Cardiac fibroblast (primary cell): ENCODE measurements at regions not wholly inside any gene's neighbourhood (a gene's known extent, or its start where the extent isn't known, plus 50 kb on each side); places are given as distances from the start of the nearest gene placed in this dataset.
"Not testable (repeated sequence)": the region's sequence is repeated elsewhere in the genome, so short reads cannot be mapped to it uniquely, and the experiment has no call there.

ENCODE experiments used
- DNase-seq, 2 donors: peaks; one replicate each; pipeline versions ENCODE4 v3.0.0 to v3.0.0-alpha.2; 2010; ENCODE audit warnings: low read depth in 2 of 2
- H3K4me3 ChIP-seq, 2 donors: replicated peaks in 1 of 2; 1 replicate in 1 of 2; 2 replicates in 1 of 2; pipeline ENCODE4 v1.5.1; 2011; ENCODE audit warnings: low read depth in 2 of 2, low read length in 2 of 2, mild to moderate bottlenecking in 2 of 2, moderate library complexity in 1 of 2
- TF ChIP-seq, protein P1 (sequence below): IDR thresholded peaks from one replicate; pipeline ENCODE4 v1.5.1; 2011; ENCODE audit warnings: low read depth, mild to moderate bottlenecking, low read length, inconsistent platforms

DNA sequence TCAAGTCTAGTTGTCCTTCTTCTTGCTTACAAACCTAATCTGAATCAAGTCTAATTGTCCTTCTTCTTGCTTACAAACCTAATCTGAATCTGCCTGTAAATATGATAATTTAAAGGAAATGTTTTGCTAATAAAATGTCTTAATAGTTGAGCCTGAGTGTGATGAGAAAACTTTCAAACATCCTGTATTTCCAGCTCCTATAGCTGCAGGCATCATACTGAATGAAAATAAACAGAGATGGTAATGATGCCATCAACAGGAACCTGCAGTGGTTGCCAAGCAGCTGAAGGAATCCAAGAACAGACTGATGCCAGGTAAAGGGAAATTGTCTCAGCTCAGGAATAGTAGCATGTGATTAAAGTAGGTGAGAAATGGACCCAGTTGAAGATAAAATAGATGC, 156.1 kb upstream of the IRS4 start:
- no peak for DNase-seq
- TF ChIP-seq, protein P1, sequence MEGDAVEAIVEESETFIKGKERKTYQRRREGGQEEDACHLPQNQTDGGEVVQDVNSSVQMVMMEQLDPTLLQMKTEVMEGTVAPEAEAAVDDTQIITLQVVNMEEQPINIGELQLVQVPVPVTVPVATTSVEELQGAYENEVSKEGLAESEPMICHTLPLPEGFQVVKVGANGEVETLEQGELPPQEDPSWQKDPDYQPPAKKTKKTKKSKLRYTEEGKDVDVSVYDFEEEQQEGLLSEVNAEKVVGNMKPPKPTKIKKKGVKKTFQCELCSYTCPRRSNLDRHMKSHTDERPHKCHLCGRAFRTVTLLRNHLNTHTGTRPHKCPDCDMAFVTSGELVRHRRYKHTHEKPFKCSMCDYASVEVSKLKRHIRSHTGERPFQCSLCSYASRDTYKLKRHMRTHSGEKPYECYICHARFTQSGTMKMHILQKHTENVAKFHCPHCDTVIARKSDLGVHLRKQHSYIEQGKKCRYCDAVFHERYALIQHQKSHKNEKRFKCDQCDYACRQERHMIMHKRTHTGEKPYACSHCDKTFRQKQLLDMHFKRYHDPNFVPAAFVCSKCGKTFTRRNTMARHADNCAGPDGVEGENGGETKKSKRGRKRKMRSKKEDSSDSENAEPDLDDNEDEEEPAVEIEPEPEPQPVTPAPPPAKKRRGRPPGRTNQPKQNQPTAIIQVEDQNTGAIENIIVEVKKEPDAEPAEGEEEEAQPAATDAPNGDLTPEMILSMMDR: no peak
- H3K4me3 ChIP-seq: no peak overlapping the region

GRCh38 chrX:108875548-108875947, 139.2 kb upstream of the IRS4 start:
- no peak overlapping the region for H3K4me3 ChIP-seq
- DNase-seq: no peak
- TF ChIP-seq, protein P1: no peak

- not testable (repeated sequence) for DNase-seq, H3K4me3 ChIP-seq
These were observed 106.7 kb upstream of the IRS4 start for GRCh38 chrX:108843039-108843438.

- TF ChIP-seq, protein P1: no peak
- no peak for DNase-seq
- no peak overlapping the region for H3K4me3 ChIP-seq
These were observed 97.6 kb upstream of the IRS4 start for GRCh38 chrX:108833993-108834392.

GRCh38 chrX:108811891-108812290, 75.5 kb upstream of the IRS4 start:
- no peak overlapping the region for H3K4me3 ChIP-seq
- no peak for DNase-seq
- TF ChIP-seq, protein P1: no peak

DNA sequence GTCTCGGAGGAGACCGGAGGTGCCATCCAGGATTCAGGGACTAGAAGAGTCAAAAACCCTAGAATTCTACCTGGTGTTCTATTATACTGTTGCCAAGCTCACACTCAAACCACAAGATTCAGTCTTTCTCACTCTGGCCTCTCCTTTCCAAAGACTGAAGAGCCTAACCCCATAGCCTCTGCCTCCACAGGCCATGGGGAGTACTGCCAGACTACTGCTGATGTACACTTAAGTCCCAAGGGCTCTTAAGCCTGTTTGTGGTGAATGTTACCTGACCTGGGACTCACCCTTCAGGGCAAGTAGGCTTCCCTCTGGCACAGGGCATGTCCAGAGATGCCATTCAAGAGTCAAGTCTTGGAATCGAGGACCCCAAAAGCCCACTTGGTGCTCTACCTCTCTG, 58.9 kb upstream of the IRS4 start:
- H3K4me3 ChIP-seq: no peak overlapping the region
- TF ChIP-seq, protein P1: no peak
- no peak for DNase-seq
